Amygdala (tissue), 56 donors: ENCODE measurements at regions not wholly inside any gene's neighbourhood (a gene's known extent, or its start where the extent isn't known, plus 50 kb on each side); places are given as distances from the start of the nearest gene placed in this dataset.

Source experiments
- DNase-seq, 56 donors: peaks; one replicate each; lab custom pipeline; 2025; lab: John Stamatoyannopoulos, UW

DNA sequence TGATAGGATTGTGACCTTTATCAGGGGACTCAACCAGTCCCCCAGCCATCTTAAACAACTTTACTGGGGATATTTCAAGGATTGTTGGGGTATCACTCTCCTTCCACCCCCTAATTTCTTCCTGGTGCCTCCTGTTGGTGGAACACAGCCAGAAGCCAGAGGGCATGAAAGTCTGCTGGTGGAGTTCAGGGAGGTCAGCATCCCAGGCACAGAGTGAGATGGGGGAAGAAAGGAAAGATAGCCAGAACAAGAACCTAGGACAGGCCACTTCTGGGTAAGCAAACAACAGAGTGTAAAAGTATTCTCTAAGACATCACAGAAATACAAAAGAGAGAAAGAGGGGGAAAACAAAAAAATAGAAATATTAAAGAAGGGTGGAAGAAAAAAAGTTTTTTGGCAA, 101.8 kb downstream of the SPRY2 start:
- DNase-seq, result no peak

DNA sequence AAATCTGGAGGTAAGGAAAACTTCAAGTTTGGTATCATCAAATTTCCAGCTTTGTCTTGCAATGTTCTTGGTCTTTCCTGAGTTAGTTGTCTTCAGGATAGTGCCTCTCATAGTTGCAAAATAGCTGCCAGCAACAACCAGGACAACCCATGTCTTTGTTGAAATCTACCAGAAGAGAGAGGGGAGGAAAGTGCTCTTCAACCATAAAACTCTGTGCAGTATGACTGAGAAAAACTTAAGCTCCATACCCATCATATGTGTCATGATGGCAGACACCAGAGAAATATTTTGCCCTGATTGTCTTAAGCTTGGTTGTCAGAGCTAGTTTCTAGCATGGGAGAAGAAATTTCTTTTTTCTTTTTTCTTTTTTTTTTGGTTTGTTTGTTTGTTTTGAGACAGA, 103.3 kb downstream of the SPRY2 start:
- DNase-seq, result no peak

DNA sequence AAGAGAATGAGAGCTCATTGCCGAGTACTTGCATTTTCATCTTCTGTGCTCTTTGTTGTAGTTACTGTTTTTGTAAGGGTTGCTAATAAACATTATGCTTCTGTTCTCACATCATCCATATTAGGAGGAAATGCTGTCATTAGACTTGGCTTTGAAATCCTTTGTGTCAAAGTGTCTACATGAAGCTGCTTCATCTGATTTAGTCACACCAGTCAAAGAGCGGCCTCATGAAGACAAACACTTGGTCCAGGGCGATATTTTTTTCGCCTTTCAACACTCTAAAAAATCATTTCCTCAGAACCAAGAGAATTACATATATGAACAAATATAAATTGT, 105.0 kb downstream of the SPRY2 start:
- no peak for DNase-seq

DNA sequence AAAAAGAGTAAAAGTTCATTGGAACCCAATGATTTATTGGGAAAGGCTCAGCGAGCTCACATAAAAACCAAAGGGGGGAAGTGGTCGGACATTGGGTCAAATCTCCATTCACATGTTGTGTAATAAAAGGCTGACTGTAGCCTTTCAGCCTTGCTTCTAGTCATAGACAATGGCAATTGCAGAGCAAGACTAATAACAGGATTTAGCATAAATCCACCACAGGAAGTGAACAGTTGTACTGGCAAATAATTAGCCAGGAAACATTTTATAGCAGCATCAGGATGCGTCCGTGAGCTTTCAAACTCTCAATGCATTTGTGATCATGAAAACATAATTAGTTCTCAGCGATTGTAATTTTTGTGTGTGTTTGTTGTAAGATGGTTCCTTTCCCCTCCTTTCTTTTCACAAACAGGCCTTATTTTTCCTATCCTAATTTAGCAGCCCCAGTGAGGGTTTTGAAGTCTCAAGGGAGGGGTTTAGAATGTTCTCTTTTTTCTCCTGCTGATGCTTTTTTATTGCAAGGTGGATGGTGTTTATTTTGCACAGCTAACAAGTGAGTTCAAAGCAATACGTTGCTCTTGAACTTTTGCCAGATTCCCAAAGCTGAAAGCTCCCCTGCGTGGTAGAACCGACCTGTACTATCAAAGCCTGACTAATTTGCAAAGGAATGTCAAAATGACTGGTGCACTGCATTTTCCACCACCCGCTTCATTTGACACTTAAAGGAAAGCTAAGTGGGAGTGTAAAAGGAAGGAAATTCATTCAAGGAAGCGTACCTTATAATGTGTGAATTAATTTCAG, 105.6 kb downstream of the SPRY2 start:
- DNase-seq, result peak in 3 of 56 donors; percentile 3 to 20 (median 16)

DNA sequence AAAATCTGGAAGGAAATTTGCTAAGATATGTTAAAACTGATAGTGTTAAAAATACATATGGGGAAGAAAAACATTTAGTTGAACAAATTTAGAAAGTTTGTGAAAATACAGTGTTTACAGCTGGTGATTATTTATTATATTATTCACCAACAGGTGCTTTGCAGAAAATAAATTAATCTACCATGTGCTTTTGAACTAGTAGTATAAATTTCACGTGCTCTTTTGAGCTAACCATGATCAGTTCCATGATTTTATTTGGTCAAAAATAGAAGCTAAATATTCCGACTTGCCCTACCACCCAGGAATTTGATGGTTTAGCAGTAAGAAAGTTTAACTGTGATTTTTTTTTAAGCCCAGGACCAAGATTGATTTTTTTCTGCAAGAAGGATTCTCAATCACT, 113.3 kb downstream of the SPRY2 start:
- no peak for DNase-seq

- DNase-seq, result no peak
Measured at GRCh38 chr13:80226645-80227044, 114.3 kb downstream of the SPRY2 start.

GRCh38 chr13:80224468-80224867, 116.5 kb downstream of the SPRY2 start:
- DNase-seq, result no peak

- DNase-seq, result no peak
Measured at GRCh38 chr13:80217614-80218456, 123.1 kb downstream of the SPRY2 start.

DNA sequence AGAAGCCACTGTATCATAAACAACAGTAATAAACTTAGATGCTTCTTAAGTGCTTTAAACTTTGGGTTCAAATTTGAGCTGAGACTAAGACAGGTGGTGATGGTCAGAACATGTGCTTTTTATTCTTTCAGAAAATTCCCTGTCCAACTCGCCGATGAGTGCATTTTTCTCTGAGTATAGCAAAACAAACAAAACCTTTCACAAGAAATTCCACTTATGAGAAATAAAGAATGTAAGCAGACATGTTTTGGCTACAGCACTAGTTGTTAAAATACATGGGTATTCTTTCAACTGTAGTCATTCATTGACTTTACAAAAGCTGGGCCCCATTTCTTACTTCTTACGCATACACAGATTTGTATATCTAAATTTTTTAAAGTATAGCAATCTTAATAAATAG, 125.6 kb downstream of the SPRY2 start:
- no peak for DNase-seq

DNA sequence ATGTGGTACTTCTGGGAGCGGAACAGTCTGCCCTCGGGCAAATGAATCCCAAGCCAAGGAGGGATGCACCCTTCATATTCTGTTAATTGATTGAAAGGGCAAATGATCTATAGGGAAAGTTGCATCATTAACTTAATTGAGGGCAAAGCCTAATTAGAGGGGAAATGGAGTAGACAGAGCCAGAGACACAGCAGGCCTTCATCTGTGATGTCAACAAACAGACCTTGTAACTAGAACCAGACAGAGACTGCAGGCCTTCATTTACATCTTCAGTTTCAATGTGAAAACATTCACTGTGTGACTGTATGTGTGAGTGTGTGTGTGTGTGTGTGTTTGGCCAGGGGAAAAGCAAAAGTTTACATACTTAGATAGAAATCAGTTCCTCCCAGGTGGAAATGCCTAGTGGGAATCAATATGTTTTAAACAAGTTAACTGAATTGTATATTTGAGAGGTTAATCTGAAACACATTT, 126.4 kb downstream of the SPRY2 start:
- no peak for DNase-seq

GRCh38 chr13:80214050-80214449, 126.9 kb downstream of the SPRY2 start:
- DNase-seq, result no peak

- no peak for DNase-seq
Measured at GRCh38 chr13:80213201-80213600, 127.7 kb downstream of the SPRY2 start.

DNA sequence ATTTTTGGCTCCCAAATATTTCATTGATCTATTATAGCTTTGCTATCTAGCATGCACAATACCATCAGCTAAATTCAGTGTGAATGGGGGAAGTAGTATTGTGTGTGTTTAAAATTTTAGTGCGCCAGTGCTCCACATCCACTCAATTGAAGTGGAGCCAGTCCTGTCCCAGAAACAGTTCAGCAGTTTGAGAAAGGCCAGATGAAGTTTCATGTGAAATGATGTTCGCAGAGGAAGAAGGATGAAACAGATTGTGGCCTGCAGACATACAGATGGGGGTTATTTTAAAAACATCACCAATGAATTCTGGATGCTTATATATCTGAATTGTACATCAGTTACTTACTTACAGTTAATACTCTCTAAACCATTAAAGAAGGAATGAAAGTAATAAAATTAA, 129.4 kb downstream of the SPRY2 start:
- DNase-seq, result no peak

DNA sequence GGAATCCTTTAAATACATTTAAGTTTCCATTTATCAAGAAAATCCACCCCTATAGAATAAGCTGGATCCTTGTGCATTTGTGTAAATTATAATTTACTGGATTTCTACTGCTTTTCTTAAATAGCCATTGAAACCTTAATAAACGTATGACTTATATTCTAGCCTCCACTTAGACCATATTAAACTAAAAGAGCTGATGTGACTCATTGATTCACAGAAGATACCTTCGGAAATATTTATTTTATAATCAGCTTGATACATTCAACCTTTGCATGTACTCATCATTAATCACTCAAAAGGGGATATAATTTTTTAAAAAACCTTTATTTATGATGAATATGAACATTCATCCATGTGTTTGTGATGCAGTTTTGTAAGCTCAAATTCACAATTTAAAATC, 136.3 kb downstream of the SPRY2 start:
- no peak for DNase-seq

GRCh38 chr13:80203496-80203895, 137.4 kb downstream of the SPRY2 start:
- DNase-seq, result no peak

- DNase-seq, result no peak
Measured at GRCh38 chr13:80201694-80202468, 139.0 kb downstream of the SPRY2 start.

DNA sequence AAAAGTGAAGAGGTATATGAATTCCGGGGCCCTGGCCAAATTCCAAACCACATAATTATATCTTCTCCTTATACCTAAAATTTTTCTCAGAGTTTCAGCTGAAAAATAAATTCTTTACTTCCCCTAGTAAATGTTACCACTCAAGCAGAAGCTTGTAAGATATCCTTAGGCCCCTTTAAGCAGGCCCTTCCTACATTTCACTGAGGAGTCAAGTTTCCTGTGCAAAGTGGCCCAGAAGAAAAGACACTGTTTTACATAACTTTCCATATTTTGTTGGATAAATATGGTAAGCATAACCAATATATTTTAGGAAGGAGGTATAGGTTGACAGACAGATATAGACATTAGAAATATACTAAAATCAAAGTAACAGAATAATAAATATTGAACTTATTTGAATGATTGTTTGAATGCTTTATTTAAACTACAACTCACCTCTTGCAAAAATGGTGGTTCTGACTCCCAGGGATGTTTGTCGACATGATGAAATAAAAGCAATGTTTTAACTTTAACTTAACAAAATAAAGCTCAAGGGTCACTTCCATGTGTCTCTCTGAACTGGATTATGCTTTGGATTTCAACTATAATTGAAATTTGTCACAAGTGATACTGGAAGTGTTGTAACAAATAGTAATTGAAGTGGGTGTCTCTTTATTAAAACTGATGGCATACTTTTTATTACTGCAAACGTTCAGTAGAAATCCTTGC, 141.2 kb downstream of the SPRY2 start:
- no peak for DNase-seq

DNA sequence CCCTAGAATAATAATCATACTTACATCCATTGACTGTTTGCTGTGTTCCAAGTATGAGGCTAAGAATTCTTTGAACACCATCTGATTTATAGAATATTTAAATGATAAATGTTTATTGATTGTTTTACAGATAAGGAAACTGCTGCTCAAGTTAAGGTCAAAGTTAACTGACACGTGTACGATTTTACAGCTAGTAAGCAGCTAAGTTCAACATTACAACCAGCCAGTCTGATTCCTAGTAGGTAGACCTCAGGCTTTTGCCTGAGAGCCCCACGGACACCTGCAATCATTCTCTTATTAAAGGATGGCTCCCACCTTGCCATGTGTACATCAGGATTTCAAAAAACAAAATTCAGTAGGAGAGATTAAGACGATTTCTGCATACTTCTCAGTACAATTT, 141.9 kb downstream of the SPRY2 start:
- no peak for DNase-seq

DNA sequence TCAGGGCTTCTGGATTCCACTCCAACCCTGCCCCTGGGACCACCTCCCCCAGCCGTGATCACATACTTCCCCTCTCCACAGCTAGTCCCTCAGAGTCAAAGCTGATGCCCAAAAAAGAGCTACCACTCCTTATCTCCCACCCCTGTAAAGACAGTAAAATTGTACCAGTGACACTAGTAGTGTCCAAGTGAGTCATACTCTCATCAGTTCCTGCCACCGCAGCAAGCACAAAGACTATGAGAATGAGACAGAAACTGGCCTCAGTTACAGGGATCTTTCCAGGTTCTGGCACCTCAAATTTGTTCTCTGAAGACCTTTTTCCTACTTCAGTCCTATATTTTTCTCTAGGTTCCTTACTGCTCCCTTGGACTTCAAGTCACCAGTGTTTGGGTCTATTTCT, 144.2 kb downstream of the SPRY2 start:
- no peak for DNase-seq

DNA sequence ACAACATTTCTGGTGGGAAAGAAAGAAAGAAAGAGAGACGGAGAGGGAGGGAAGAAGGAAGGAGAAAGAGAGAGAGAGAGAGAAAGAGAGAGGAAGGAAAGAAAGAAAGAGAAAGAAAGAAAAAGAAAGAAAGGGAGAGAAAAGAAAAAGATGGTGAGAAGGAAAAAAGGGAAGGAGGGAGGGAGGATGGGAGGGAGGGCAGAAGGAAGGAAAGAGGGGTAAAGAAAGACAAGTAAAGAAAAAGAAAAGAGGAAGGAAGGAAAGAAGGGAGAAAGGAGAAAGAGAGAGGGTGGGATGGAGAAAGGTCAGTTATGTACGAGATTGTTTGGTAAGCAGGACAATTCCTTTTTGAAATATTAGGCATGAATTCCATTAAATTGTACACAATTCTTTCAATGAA, 145.3 kb downstream of the SPRY2 start:
- DNase-seq, result no peak
